ES-I3 (cell line): ENCODE measurements at regions not wholly inside any gene's neighbourhood (a gene's known extent, or its start where the extent isn't known, plus 50 kb on each side); places are given as distances from the start of the nearest gene placed in this dataset.

Source experiments
- H3K36me3 ChIP-seq: 2 replicates; pipeline ENCODE4 v1.6.1; 2013; ENCODE audit warnings: mild to moderate bottlenecking, low read length, control low read depth, moderate library complexity; ENCODE audit not compliant: insufficient read depth
- H3K4me1 ChIP-seq: 2 replicates; pipeline ENCODE4 v1.6.1; 2013; ENCODE audit warnings: mild to moderate bottlenecking, control low read depth, low read length; ENCODE audit not compliant: insufficient read depth
- H3K9ac ChIP-seq: 2 replicates; pipeline ENCODE4 v1.6.1; 2013; ENCODE audit warnings: low read depth, mild to moderate bottlenecking, low read length, moderate library complexity
- H3K9me3 ChIP-seq: 2 replicates; pipeline ENCODE4 v1.6.1; 2013; ENCODE audit warnings: mild to moderate bottlenecking, low read length, moderate library complexity; ENCODE audit not compliant: control insufficient read depth, insufficient read depth

DNA sequence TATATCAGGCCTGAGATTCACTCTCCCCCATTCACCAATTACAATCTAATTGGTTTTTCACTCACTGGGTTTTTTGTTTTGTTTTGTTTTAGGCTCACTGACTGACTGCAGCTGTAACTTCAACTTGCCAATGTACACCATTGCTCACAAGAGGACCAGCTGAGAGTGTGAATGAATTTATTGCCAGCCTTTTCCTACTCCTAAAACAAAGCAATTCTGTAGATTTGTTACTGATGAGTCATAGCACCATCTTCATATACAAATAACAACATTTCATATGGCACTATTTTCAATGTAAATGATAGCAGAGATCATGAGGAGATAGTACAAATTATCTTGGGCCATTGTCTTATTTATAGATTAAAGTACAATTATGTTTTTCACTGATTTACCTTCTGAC is 76.0 kb upstream of the DPYD start:
- Histone ChIP-seq H3K9ac (no peak overlapping the region), H3K36me3 (no peaks in the 10 kb centered on the region), H3K4me1 (no peaks in the 10 kb centered on the region), H3K9me3 (no peaks in the 10 kb centered on the region)

DNA sequence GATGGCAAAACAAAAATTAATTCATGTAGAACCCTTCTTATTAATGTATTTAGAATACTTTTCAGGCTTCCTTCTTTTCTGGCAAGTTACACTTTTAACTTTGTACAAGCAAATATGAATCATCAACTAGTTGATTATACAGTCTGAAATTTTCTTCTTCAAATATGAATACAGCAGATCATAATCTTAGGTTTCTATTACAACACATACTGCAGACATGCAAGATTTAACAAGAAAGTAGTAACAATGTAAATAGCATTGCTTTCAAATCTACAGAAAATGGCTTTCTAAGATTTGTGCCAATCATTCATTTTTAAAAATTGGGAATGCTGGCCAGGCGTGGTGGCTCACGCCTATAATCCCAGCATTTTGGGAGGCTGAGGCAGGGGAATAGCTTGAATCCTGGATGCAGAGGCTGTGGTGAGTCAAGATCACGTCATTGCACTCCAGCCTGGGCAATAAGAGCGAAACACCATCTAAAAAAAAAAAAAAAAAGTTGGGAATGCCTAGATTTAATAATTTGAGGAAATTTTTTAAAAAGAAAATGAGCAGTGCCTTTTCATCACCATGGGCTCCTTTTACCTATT is 68.4 kb upstream of the DPYD start:
- H3K9ac ChIP-seq, result no peak overlapping the region
- no peaks in the 10 kb centered on the region for H3K4me1 ChIP-seq
- no peaks in the 10 kb centered on the region for H3K9me3 ChIP-seq
- no peaks in the 10 kb centered on the region for H3K36me3 ChIP-seq

GRCh38 chr1:97986041-97987005 is 65.5 kb upstream of the DPYD start:
- no peaks in the 10 kb centered on the region for H3K4me1 ChIP-seq
- H3K9me3 ChIP-seq, result no peaks in the 10 kb centered on the region
- no peaks in the 10 kb centered on the region for H3K36me3 ChIP-seq
- H3K9ac ChIP-seq, result no peak overlapping the region

- H3K9ac ChIP-seq, result no peak overlapping the region
- no peaks in the 10 kb centered on the region for H3K4me1 ChIP-seq
- H3K9me3 ChIP-seq, result no peaks in the 10 kb centered on the region
- no peaks in the 10 kb centered on the region for H3K36me3 ChIP-seq
Observed at GRCh38 chr1:97983126-97983525, 62.3 kb upstream of the DPYD start.

GRCh38 chr1:97980530-97980929 is 59.7 kb upstream of the DPYD start:
- Histone ChIP-seq H3K36me3 (no peaks in the 10 kb centered on the region), H3K9ac (no peak overlapping the region), H3K9me3 (no peaks in the 10 kb centered on the region), H3K4me1 (no peaks in the 10 kb centered on the region)

DNA sequence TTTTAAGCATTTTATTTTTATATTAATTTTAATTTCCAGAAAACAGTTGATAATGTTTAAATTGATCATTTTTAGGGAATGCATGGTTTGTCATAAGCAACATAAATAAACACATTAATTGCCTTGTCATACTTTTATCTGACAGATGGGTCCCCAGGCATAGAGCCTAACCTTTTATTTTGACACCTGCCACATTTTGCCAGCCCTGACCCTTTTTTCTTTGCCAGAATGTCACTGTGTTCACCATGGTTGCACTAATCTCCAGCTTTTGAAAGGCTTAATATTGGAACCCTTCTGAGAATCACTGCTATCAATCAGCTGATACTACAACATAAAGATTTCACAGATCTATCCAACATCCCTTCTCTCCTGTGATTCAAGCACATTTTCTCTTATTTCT is 56.0 kb upstream of the DPYD start:
- H3K4me1 ChIP-seq, result no peaks in the 10 kb centered on the region
- H3K9ac ChIP-seq, result no peak overlapping the region
- no peaks in the 10 kb centered on the region for H3K36me3 ChIP-seq
- no peaks in the 10 kb centered on the region for H3K9me3 ChIP-seq
